Transverse colon (tissue), 4 donors: ENCODE measurements at regions not wholly inside any gene's neighbourhood (a gene's known extent, or its start where the extent isn't known, plus 50 kb on each side); places are given as distances from the start of the nearest gene placed in this dataset.

Experiments used
- DNase-seq: peaks from one replicate; pipeline ENCODE4 v3.0.0-alpha.2; 2019
- H3K27ac ChIP-seq, 4 donors: fragments of 200-600 bp; sonication (generic); 2 replicates each; pipeline ENCODE4 v1.5.1; 2016 to 2018; ENCODE audit warnings: inconsistent platforms in 4 of 4
- H3K27me3 ChIP-seq: fragments of 200-600 bp; sonication (generic); 2 replicates; pipeline ENCODE4 v1.5.1; 2017; ENCODE audit warnings: inconsistent platforms
- H3K36me3 ChIP-seq, 4 donors: fragments of 200-600 bp; sonication (generic); 2 replicates each; pipeline ENCODE4 v1.5.1; 2017 to 2019; ENCODE audit warnings: inconsistent platforms in 4 of 4
- H3K4me1 ChIP-seq, 4 donors: fragments of 200-600 bp; sonication (generic); 2 replicates each; pipeline ENCODE4 v1.5.1; 2017 to 2020; ENCODE audit warnings: inconsistent platforms in 4 of 4
- H3K4me3 ChIP-seq, 4 donors: fragments of 200-600 bp; sonication (generic); 1 replicate in 1 of 4; 2 replicates in 3 of 4; pipeline versions ENCODE4 v1.5.1 to v1.6.1; 2017 to 2019; ENCODE audit warnings: inconsistent platforms in 4 of 4
- H3K9me3 ChIP-seq, 2 donors: fragments of 200-600 bp; sonication (generic); 2 replicates each; pipeline ENCODE4 v1.5.1; 2017 to 2019; ENCODE audit warnings: inconsistent platforms in 2 of 2
- EP300 ChIP-seq: sonication (generic); formaldehyde crosslinking; IDR thresholded peaks from one replicate; pipeline ENCODE4 v1.6.1; 2017; ENCODE audit warnings: antibody characterized with exemption, low read depth
- POLR2A ChIP-seq: fragments of 450-650 bp; IDR thresholded peaks from one replicate; pipeline ENCODE4 v1.6.1; 2016; ENCODE audit warnings: antibody characterized with exemption, mild to moderate bottlenecking, moderate library complexity
- POLR2AphosphoS5 ChIP-seq, 3 donors: sonication (generic); formaldehyde crosslinking; IDR thresholded peaks; one replicate each; pipeline ENCODE4 v1.6.1; 2016; ENCODE audit warnings: antibody characterized with exemption in 3 of 3
- WGBS, 2 donors: methylation state at CpG; one replicate each; pipeline ENCODE4 v1.1.5; 2018; ENCODE audit warnings: low coverage in 1 of 2; 5-methylcytosine and 5-hydroxymethylcytosine counted together
- in situ Hi-C, 4 donors: fragments of 200-750 bp; cut with MboI; loops; one replicate each; pipeline versions ENCODE4 v1.15.0 to v1.15.1; 2017; ENCODE audit warnings: low sequenced_read_pairs in 3 of 4, low pct_ligation_motif_present in 1 of 4, low pct_unique_long_range_greater_than_20kb in 1 of 4
- intact Hi-C: fragments of 100-400 bp; cut with DNase I; formaldehyde crosslinking; loops from one replicate; pipeline ENCODE4 v1.15.1; 2023; ENCODE audit warnings: low total_unique reads
- TF ChIP-seq, protein P1 (sequence below), 5 experiments: fragments of 200-600 bp in 3 of 5; fragments of 450-650 bp in 2 of 5; sonication (generic) in 3 of 5; IDR thresholded peaks; 1 replicate in 2 of 5; 2 replicates in 3 of 5; pipeline ENCODE4 v1.5.1; 2016 to 2017; ENCODE audit warnings: antibody characterized with exemption in 5 of 5, inconsistent platforms in 3 of 5, mild to moderate bottlenecking in 2 of 5, moderate library complexity in 1 of 5

DNA sequence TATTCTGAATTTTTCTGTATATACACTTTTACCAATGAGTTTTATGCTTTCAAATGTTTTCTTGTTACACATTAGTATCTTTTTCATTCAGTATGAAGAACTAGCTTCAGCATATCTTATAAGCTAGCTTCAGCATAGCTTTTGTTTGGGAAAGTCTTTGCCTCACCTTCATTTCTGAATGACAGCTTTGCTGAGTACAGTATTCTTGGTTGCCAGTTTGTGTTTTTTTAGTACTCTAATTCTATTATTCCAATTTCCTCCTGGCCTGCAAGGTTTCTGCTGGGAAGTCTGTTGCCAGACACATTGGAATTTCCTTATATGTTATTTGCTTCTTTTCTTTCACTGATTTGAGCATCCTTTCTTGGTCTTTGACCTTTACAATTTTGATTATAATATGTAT lies 278.8 kb downstream of the SPATA18 start:
- TF ChIP-seq, protein P1, sequence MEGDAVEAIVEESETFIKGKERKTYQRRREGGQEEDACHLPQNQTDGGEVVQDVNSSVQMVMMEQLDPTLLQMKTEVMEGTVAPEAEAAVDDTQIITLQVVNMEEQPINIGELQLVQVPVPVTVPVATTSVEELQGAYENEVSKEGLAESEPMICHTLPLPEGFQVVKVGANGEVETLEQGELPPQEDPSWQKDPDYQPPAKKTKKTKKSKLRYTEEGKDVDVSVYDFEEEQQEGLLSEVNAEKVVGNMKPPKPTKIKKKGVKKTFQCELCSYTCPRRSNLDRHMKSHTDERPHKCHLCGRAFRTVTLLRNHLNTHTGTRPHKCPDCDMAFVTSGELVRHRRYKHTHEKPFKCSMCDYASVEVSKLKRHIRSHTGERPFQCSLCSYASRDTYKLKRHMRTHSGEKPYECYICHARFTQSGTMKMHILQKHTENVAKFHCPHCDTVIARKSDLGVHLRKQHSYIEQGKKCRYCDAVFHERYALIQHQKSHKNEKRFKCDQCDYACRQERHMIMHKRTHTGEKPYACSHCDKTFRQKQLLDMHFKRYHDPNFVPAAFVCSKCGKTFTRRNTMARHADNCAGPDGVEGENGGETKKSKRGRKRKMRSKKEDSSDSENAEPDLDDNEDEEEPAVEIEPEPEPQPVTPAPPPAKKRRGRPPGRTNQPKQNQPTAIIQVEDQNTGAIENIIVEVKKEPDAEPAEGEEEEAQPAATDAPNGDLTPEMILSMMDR (IDR thresholded peaks at IDR 0.05), result no peak
- no peak for TF ChIP-seq POLR2A
- TF ChIP-seq EP300, result no peak
- no peak for TF ChIP-seq POLR2AphosphoS5 (IDR thresholded peaks at IDR 0.05)
- no peak overlapping the region for H3K4me3 ChIP-seq

DNA sequence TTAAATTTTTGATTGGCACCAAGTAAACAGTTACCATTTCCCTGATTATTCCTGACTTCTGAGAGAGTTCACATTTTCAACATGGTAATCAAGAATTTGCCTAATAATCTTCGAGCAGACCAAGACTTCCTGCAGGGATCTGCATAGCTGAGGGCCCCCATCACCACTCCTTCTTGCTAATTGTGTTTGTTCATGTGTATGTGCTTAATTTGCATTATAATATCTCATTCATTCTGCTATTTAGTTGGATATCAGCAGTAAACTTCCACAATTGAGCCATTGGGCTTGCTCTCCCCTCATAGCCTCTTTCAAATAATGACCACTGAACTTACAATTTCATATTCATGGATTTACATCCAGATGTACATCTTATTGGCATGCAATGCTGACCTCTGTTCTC lies 292.5 kb downstream of the SPATA18 start:
- H3K27me3 ChIP-seq, result no peaks in the 10 kb centered on the region
- no peak for TF ChIP-seq POLR2A
- TF ChIP-seq POLR2AphosphoS5 (IDR thresholded peaks at IDR 0.05), result no peak
- H3K36me3 ChIP-seq, result no peaks in the 10 kb centered on the region
- intact Hi-C loops (no loop called here), in situ Hi-C loops (no loop called here)
- H3K4me3 ChIP-seq, result no peak overlapping the region
- DNase-seq, result no peak
- no peaks in the 10 kb centered on the region for H3K4me1 ChIP-seq
- no peak overlapping the region for H3K27ac ChIP-seq
- no peaks in the 10 kb centered on the region for H3K9me3 ChIP-seq
- WGBS, 2 donors, result 50 to 57% methylated on average over 1 of the region's 1 CpG

More for the DNA sequence above, 278.8 kb downstream of the SPATA18 start:
- no peaks in the 10 kb centered on the region for H3K36me3 ChIP-seq
- DNase-seq, result no peak
- H3K9me3 ChIP-seq, result peaks cover 11 to 27% of the 10 kb centered on the region in 2 donors
- H3K27me3 ChIP-seq, result no peaks in the 10 kb centered on the region
- in situ Hi-C loops, result no loop called here
- no peaks in the 10 kb centered on the region for H3K4me1 ChIP-seq
- intact Hi-C loops, result no loop called here
- H3K27ac ChIP-seq, result no peak overlapping the region

DNA sequence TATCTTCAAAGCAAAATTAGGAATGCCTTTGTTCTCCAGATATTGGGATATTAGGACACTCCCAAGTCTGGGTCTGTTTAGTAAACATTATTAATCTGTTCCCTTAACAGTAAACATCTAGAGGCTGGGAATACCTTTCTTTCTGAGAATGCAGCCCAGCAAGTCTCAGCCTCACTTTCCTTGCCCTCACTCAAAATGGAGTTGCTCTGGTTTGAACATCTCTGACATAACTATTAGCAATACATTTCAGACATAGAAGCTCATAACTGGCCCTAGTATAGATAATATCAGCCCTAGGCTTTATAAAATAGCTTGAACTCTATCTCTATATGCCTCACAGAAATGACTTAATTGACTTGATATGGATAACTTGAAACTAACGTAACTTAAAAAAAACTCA lies 299.8 kb downstream of the SPATA18 start:
- DNase-seq, result no peak
- in situ Hi-C loops, result no loop called here
- intact Hi-C loops, result no loop called here
- no peaks in the 10 kb centered on the region for H3K9me3 ChIP-seq
- no peak for TF ChIP-seq POLR2AphosphoS5 (IDR thresholded peaks at IDR 0.05)
- TF ChIP-seq, protein P1 (IDR thresholded peaks at IDR 0.05), result no peak
- no peak for TF ChIP-seq EP300
- TF ChIP-seq POLR2A, result no peak
- no peaks in the 10 kb centered on the region for H3K36me3 ChIP-seq
- 85 to 90% methylated on average over 1 of the region's 1 CpG for WGBS, 2 donors
- no peaks in the 10 kb centered on the region for H3K4me1 ChIP-seq
- no peak overlapping the region for H3K27ac ChIP-seq
- H3K27me3 ChIP-seq, result no peaks in the 10 kb centered on the region
- H3K4me3 ChIP-seq, result no peak overlapping the region

DNA sequence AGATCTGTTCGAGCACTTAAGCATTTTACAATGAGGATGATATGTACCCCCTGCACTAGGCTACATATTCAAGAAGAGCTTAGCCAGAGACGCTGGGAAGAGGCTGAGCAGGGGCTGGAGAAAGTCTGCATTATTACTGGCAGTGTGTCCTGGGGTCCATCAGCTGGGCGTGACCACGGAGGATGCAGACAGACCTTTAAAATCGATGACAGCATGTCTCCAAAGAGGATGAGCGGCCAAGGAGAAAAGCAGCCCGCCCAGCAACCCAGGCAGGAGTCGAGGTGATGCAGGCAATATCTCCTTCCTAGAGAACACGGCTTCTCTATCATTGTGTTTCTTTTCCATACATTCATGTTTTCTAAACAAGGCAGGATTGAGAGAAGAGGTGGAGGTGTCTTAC lies 300.7 kb downstream of the USP46 start:
- in situ Hi-C loops, result no loop called here
- H3K27me3 ChIP-seq, result no peaks in the 10 kb centered on the region
- no peaks in the 10 kb centered on the region for H3K9me3 ChIP-seq
- H3K4me3 ChIP-seq, result no peak overlapping the region
- no peak overlapping the region for H3K27ac ChIP-seq
- WGBS, 2 donors, result 70 to 83% methylated on average over 2 to 9 of the region's 9 CpGs
- TF ChIP-seq, protein P1 (IDR thresholded peaks at IDR 0.05), result no peak
- TF ChIP-seq POLR2A, result no peak
- TF ChIP-seq EP300, result no peak
- TF ChIP-seq POLR2AphosphoS5 (IDR thresholded peaks at IDR 0.05), result no peak
- H3K4me1 ChIP-seq, result no peaks in the 10 kb centered on the region
- DNase-seq, result no peak
- H3K36me3 ChIP-seq, result no peaks in the 10 kb centered on the region
- intact Hi-C loops, result no loop called here

DNA sequence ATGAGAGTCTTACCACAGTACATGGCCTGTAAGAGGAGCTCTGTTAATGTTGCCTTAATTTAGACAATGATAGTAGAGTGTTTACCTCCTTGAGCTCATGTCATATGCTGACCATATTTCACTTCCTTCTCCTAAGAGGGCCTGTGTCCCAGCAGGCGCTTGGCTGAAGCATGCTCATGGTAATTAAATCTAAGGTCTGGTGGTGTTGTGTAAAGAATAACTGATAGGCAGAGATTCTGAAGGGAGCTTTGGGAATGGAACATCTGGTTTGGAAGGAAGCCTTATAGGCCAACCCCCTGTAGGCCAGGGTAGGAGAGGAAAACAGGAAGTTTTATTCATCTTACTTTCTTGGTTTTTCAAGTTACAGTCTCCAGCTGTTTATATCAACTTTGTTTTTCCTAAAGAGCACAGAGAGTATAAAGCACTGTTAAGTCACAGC lies 300.2 kb downstream of the USP46 start:
- DNase-seq, result no peak
- no peak for TF ChIP-seq EP300
- no peaks in the 10 kb centered on the region for H3K27me3 ChIP-seq
- H3K4me3 ChIP-seq, result no peak overlapping the region
- WGBS, 2 donors, result 47% methylated on average over 1 of the region's 1 CpG; no CpG with 5 or more reads in 1 of the 2 donors
- in situ Hi-C loops, result no loop called here
- no peaks in the 10 kb centered on the region for H3K36me3 ChIP-seq
- H3K27ac ChIP-seq, result no peak overlapping the region
- H3K9me3 ChIP-seq, result no peaks in the 10 kb centered on the region
- H3K4me1 ChIP-seq, result no peaks in the 10 kb centered on the region
- intact Hi-C loops, result no loop called here
